Neural cell (in vitro differentiated cells): ENCODE measurements at regions not wholly inside any gene's neighbourhood (a gene's known extent, or its start where the extent isn't known, plus 50 kb on each side); places are given as distances from the start of the nearest gene placed in this dataset.
"Not testable (repeated sequence)": the region's sequence is repeated elsewhere in the genome, so short reads cannot be mapped to it uniquely, and the experiment has no call there.

Source experiments
- H2AFZ ChIP-seq: fragments of 200-600, 300-800 bp; sonication (generic), shearing (Covaris generic); 2 replicates; pipeline ENCODE4 v1.6.0; 2014; ENCODE audit warnings: low read depth, mild to moderate bottlenecking, antibody characterized with exemption, low read length, moderate library complexity
- H3F3A ChIP-seq: fragments of 200-600 bp; shearing (Covaris generic); 2 replicates; pipeline ENCODE4 v1.6.1; 2016; ENCODE audit warnings: mild to moderate bottlenecking, moderate library complexity, mixed read lengths, antibody characterized with exemption, low read length; ENCODE audit not compliant: insufficient read depth, poor library complexity, severe bottlenecking
- H3K27ac ChIP-seq: fragments of 200-600, 300-800 bp; sonication (generic), shearing (Covaris generic); 2 replicates; pipeline ENCODE4 v1.5.1; 2014; ENCODE audit warnings: mild to moderate bottlenecking, low read length, moderate library complexity
- H3K27me3 ChIP-seq: fragments of 300-800, 200-600 bp; sonication (generic), shearing (Covaris generic); 2 replicates; pipeline ENCODE4 v1.6.0; 2014; ENCODE audit warnings: mild to moderate bottlenecking, low read depth, low read length, moderate library complexity; ENCODE audit not compliant: insufficient read depth
- H3K36me3 ChIP-seq: fragments of 300-800, 200-600 bp; sonication (generic), shearing (Covaris generic); 2 replicates; pipeline ENCODE4 v1.5.1; 2014; ENCODE audit warnings: mild to moderate bottlenecking, antibody characterized with exemption, low read length, moderate library complexity; ENCODE audit not compliant: insufficient read depth
- H3K4me2 ChIP-seq: fragments of 300-800, 200-600 bp; sonication (generic), shearing (Covaris generic); 2 replicates; pipeline ENCODE4 v1.6.0; 2014; ENCODE audit warnings: mild to moderate bottlenecking, low read length
- H3K4me3 ChIP-seq: fragments of 300-800, 200-600 bp; sonication (generic), shearing (Covaris generic); 2 replicates; pipeline ENCODE4 v1.5.1; 2014; ENCODE audit warnings: mild to moderate bottlenecking, low read length, moderate library complexity
- H3K79me2 ChIP-seq: fragments of 200-600 bp; shearing (Covaris generic); replicated peaks from 2 replicates; pipeline ENCODE4 v1.6.0; 2014; ENCODE audit warnings: mild to moderate bottlenecking, low read length, moderate library complexity; ENCODE audit not compliant: insufficient read depth
- H3K9ac ChIP-seq: fragments of 300-800, 200-600 bp; sonication (generic), shearing (Covaris generic); 2 replicates; pipeline ENCODE4 v1.6.1; 2016; ENCODE audit warnings: mild to moderate bottlenecking, low read length, mixed read lengths
- H3K9me2 ChIP-seq: fragments of 200-600 bp; shearing (Covaris generic); 2 replicates; pipeline ENCODE4 v1.6.1; 2016; ENCODE audit warnings: mild to moderate bottlenecking, low read length, mixed read lengths; ENCODE audit not compliant: insufficient read depth
- H3K9me3 ChIP-seq: fragments of 200-600, 300-800 bp; sonication (generic), shearing (Covaris generic); 2 replicates; pipeline ENCODE4 v1.6.1; 2016; ENCODE audit warnings: mild to moderate bottlenecking, mixed run types, low read length, moderate library complexity, mixed read lengths
- H4K20me1 ChIP-seq: fragments of 200-600 bp; shearing (Covaris generic); 2 replicates; pipeline ENCODE4 v1.6.1; 2016; ENCODE audit warnings: mild to moderate bottlenecking, mixed run types; ENCODE audit not compliant: insufficient read depth
- EP300 ChIP-seq: fragments of 450-650 bp; conservative IDR thresholded peaks from 2 replicates; pipeline ENCODE4 v1.6.1; 2014; ENCODE audit warnings: antibody characterized with exemption, mild to moderate bottlenecking, moderate library complexity; ENCODE audit not compliant: poor library complexity, severe bottlenecking
- EZH2 ChIP-seq: fragments of 200-600, 300-800 bp; shearing (Covaris generic), sonication (generic); IDR thresholded peaks from 2 replicates; pipeline ENCODE4 v1.6.1; 2014; ENCODE audit warnings: antibody characterized with exemption, low read length, borderline replicate concordance, mild to moderate bottlenecking; ENCODE audit not compliant: insufficient read depth, poor library complexity, severe bottlenecking
- MXI1 ChIP-seq: fragments of 450-650 bp; conservative IDR thresholded peaks from 2 replicates; pipeline ENCODE4 v1.6.1; 2014; ENCODE audit warnings: antibody characterized with exemption, mild to moderate bottlenecking; ENCODE audit not compliant: poor library complexity, severe bottlenecking
- POLR2AphosphoS5 ChIP-seq: IDR thresholded peaks from 2 replicates; pipeline ENCODE4 v1.6.1; 2012
- RAD21 ChIP-seq: fragments of 450-650 bp; conservative IDR thresholded peaks from 2 replicates; pipeline ENCODE4 v1.6.1; 2014; ENCODE audit warnings: antibody characterized with exemption, mild to moderate bottlenecking, moderate library complexity
- SMC3 ChIP-seq: fragments of 450-650 bp; conservative IDR thresholded peaks from 2 replicates; pipeline ENCODE4 v1.6.1; 2014; ENCODE audit warnings: antibody characterized with exemption, mild to moderate bottlenecking, moderate library complexity; ENCODE audit not compliant: poor library complexity
- TAF1 ChIP-seq: IDR thresholded peaks from 2 replicates; pipeline ENCODE4 v1.6.1; 2012; ENCODE audit warnings: low read depth
- TF ChIP-seq, protein P1 (sequence below): fragments of 450-650 bp; IDR thresholded peaks from 2 replicates; pipeline ENCODE4 v1.5.1; 2014; ENCODE audit warnings: antibody characterized with exemption, mild to moderate bottlenecking, moderate library complexity; ENCODE audit not compliant: poor library complexity, severe bottlenecking
- TF ChIP-seq, protein P2 (sequence below): IDR thresholded peaks from 2 replicates; pipeline ENCODE4 v1.6.1; 2012; ENCODE audit warnings: borderline replicate concordance

GRCh38 chr2:185268651-185269050 lies 470.0 kb upstream of the FSIP2 start:
- Histone ChIP-seq H3K27me3 (no peaks in the 10 kb centered on the region), H3K4me2 (no peak overlapping the region), H4K20me1 (no peaks in the 10 kb centered on the region), H2AFZ (no peak overlapping the region), H3K36me3 (no peaks in the 10 kb centered on the region), H3K27ac (no peak overlapping the region), H3K79me2 (no peaks in the 10 kb centered on the region), H3K9me3 (no peaks in the 10 kb centered on the region), H3K9ac (no peak overlapping the region), H3K4me3 (no peak overlapping the region), H3F3A (no peaks in the 10 kb centered on the region), H3K9me2 (no peaks in the 10 kb centered on the region)
- TF ChIP-seq RAD21 (no peak), POLR2AphosphoS5 (no peak), TAF1 (no peak), EZH2 (no peak), SMC3 (no peak), EP300 (no peak), MXI1 (no peak)
- TF ChIP-seq, protein P1, sequence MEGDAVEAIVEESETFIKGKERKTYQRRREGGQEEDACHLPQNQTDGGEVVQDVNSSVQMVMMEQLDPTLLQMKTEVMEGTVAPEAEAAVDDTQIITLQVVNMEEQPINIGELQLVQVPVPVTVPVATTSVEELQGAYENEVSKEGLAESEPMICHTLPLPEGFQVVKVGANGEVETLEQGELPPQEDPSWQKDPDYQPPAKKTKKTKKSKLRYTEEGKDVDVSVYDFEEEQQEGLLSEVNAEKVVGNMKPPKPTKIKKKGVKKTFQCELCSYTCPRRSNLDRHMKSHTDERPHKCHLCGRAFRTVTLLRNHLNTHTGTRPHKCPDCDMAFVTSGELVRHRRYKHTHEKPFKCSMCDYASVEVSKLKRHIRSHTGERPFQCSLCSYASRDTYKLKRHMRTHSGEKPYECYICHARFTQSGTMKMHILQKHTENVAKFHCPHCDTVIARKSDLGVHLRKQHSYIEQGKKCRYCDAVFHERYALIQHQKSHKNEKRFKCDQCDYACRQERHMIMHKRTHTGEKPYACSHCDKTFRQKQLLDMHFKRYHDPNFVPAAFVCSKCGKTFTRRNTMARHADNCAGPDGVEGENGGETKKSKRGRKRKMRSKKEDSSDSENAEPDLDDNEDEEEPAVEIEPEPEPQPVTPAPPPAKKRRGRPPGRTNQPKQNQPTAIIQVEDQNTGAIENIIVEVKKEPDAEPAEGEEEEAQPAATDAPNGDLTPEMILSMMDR, result no peak
- TF ChIP-seq, protein P2, sequence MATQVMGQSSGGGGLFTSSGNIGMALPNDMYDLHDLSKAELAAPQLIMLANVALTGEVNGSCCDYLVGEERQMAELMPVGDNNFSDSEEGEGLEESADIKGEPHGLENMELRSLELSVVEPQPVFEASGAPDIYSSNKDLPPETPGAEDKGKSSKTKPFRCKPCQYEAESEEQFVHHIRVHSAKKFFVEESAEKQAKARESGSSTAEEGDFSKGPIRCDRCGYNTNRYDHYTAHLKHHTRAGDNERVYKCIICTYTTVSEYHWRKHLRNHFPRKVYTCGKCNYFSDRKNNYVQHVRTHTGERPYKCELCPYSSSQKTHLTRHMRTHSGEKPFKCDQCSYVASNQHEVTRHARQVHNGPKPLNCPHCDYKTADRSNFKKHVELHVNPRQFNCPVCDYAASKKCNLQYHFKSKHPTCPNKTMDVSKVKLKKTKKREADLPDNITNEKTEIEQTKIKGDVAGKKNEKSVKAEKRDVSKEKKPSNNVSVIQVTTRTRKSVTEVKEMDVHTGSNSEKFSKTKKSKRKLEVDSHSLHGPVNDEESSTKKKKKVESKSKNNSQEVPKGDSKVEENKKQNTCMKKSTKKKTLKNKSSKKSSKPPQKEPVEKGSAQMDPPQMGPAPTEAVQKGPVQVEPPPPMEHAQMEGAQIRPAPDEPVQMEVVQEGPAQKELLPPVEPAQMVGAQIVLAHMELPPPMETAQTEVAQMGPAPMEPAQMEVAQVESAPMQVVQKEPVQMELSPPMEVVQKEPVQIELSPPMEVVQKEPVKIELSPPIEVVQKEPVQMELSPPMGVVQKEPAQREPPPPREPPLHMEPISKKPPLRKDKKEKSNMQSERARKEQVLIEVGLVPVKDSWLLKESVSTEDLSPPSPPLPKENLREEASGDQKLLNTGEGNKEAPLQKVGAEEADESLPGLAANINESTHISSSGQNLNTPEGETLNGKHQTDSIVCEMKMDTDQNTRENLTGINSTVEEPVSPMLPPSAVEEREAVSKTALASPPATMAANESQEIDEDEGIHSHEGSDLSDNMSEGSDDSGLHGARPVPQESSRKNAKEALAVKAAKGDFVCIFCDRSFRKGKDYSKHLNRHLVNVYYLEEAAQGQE, result no peak

DNA sequence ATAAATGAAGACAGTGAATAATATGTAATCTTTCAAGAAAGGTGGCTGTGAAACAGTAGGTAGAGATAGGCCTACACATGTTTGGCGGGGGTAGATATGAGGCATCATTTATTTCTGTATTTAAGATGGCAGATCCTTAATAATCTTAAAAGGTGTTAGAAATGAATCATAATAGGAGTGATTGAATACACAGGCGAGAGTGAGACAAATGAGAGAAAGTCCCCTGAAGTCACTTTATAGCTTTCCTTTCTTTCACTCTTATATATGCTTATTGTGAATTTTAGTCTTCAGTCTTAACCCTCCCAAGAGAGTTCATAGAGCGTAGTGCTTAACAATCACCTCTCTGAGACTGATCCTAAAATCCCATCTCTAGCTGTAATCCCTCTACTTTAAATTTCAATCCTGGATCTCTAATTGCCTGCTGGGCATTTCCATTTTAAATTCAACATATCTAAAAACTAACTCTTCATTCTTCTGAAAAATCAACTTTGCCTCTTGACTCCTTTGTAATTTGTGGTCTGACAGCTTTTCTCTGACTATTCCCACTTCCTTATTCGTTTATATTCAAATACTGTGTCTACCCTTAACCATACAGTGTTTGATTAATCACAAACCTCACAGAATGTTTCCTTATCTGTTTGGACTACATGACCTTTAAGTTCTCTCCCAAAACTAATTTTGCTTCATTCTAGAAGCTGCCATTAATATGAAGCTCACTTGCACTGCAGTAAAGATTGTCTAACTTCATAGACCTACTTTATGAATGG lies 463.7 kb upstream of the FSIP2 start:
- TF ChIP-seq EP300 (no peak), POLR2AphosphoS5 (no peak), SMC3 (no peak), TAF1 (no peak), MXI1 (no peak), RAD21 (no peak), EZH2 (no peak)
- Histone ChIP-seq H3K4me2 (no peak overlapping the region), H3K27ac (no peak overlapping the region), H2AFZ (no peak overlapping the region), H3K27me3 (no peaks in the 10 kb centered on the region), H3K79me2 (no peaks in the 10 kb centered on the region), H3F3A (no peaks in the 10 kb centered on the region), H4K20me1 (no peaks in the 10 kb centered on the region), H3K9me3 (no peaks in the 10 kb centered on the region), H3K36me3 (no peaks in the 10 kb centered on the region), H3K9me2 (no peaks in the 10 kb centered on the region), H3K4me3 (no peak overlapping the region), H3K9ac (no peak overlapping the region)

DNA sequence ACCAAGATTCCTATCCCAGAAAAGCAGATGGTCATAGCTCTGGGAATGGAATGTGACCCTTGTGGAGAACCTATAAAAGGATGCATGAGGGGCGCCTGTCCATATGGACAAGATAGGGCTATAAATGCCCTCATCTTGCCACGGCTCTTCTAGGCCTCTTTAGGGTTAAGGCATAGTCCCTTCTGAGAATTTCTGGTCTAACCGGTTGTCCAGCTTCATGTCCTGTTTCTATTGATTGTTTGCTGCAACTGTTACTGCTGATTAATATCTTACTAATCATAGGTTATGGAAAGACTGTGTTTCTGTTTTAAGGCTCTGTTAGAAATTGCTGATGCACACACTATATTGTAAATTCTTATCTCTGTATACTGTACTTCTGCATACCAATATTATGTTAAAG lies 462.6 kb upstream of the FSIP2 start:
- not testable (repeated sequence) for H3K4me3 ChIP-seq, H2AFZ ChIP-seq, H3K79me2 ChIP-seq, H3K9ac ChIP-seq, H3K27me3 ChIP-seq, H3K9me2 ChIP-seq, H3F3A ChIP-seq, H3K36me3 ChIP-seq, H3K27ac ChIP-seq, H3K9me3 ChIP-seq, H3K4me2 ChIP-seq, H4K20me1 ChIP-seq
